KG1 (cell line): ENCODE measurements at regions not wholly inside any gene's neighbourhood (a gene's known extent, or its start where the extent isn't known, plus 50 kb on each side); places are given as distances from the start of the nearest gene placed in this dataset.

Experiments used
- DNase-seq: peaks from one replicate; lab custom pipeline; 2025; lab: John Stamatoyannopoulos, UW

DNA sequence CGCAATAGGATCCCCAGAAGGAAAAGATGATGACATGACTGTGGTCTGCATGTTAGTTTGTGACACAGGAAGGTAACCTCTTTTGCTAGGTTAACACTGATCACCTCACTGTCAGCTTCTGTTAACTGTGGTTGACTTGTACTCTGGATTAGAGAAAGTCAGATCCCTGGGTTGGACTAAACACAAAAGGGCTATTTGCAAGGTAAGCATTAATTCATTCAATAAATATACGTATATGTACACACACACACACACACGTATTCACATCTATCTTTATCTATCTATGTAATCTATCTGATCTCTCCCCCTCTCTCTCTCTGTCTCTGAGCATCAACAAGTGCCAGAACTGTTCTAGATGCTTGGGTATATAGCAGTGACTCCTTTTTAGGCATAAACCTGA lies 136.1 kb upstream of the SNX19 start:
- DNase-seq, result no peak

- DNase-seq, result no peak
Observed at GRCh38 chr11:131056036-131056435, 139.8 kb upstream of the SNX19 start.

DNA sequence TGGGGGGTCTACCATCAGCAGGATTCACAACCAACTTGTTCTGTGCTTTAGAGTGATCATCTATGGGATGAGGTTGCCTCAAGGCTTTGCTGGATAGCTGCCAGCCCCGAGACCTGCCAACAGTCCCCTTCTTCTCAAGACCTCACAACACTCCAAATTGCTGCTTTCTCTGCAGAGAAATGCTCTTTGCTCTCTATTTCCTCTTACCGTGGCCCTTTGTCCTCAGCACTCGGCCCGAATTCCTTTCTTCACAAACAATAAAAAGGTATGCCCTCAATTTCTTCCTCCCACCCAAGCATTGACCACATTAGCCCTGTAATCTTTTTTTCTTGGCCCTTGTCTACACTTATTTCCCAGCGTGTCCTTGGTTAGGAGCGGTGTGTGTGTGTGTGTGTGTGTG lies 147.4 kb upstream of the SNX19 start:
- no peak for DNase-seq

GRCh38 chr11:131064373-131064991 lies 148.2 kb upstream of the SNX19 start:
- DNase-seq, result peak; percentile 53

- DNase-seq, result no peak
Observed at GRCh38 chr11:131065435-131066413, 149.4 kb upstream of the SNX19 start.

DNA sequence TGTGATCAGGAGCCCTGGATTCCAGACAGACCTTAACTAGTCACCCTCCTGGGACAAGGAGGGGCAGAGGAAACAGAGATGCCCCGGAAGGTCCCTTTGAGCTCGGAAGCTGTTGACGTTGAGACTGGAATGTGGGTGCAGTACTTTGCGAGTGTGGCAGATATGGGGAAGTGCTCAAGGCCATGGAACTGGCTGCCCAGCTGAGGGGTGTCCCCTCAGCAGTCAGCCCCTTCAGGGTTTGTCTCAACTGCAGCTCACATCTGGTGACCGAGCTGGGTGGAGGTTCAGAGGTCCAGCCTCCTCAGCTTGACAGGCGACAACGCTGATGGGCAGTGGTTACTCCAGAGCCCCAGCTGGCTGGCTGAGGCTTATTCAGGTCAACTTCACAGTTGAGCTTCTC lies 150.3 kb upstream of the SNX19 start:
- DNase-seq, result no peak

DNA sequence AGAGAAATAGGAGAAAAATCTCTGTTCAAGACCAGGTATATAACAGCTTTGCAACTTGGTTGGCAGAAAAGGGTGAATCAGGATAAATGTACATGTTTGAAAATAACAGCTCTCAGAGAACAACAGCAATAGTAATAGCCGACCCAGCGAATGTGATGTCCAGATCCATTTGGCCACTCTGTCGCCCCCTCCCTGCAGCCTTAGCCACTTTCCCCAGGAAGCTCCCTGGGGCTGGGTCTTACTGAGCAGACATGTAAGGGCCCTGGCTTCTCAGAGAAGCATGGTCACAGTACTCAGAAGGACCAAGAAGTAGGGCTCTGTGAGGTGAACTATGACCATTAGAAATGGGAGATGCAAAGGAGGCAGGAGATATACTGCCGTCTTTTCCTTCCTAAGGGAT lies 154.1 kb upstream of the SNX19 start:
- no peak for DNase-seq

- no peak for DNase-seq
Observed at GRCh38 chr11:131073167-131073566, 156.9 kb upstream of the SNX19 start.

GRCh38 chr11:131074573-131074972 lies 158.3 kb upstream of the SNX19 start:
- DNase-seq, result no peak

- no peak for DNase-seq
Observed at GRCh38 chr11:131077340-131077739, 161.1 kb upstream of the SNX19 start.

- DNase-seq, result no peak
Observed at GRCh38 chr11:131079036-131079435, 162.8 kb upstream of the SNX19 start.

GRCh38 chr11:131089727-131090245 lies 173.5 kb upstream of the SNX19 start:
- no peak for DNase-seq

GRCh38 chr11:131092469-131092868 lies 176.2 kb upstream of the SNX19 start:
- no peak for DNase-seq

DNA sequence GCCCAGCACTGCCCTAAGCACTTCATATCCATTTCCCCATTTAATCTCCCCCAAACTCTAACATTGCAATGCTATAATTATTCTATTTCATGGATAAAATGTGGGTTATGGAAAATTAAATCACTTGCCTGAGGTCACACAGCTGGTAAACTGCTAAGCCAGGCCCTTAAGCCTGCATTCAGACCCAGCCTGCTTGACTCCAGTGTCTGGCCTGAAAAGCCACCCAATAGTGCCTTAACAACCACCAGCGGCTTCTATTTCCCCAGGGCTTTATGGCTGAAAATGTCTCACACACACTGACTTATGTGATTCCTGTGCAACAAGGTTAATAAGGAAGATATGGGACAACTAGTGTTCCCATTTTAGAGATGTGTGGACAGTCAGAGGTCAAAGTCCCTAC lies 178.5 kb upstream of the SNX19 start:
- no peak for DNase-seq

GRCh38 chr11:131095511-131096185 lies 179.4 kb upstream of the SNX19 start:
- no peak for DNase-seq

DNA sequence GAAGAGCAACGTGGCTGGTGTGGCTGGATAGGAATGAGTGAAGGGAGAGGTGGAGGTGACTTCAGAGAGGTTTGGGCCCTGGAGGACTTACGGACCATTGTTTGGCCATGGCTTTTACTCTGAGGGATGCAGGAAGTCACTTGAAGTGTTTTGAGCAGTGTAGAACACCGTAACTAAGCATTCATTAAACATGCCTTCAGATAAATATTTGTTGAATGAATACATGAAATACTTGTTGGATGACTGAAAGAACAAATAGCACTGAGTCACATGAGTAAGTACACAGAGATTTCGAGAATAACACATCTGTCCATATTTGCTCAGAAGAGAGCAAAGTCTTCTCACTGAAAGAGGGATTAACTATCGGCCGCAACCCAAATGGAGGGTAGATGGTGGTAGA lies 182.7 kb upstream of the SNX19 start:
- DNase-seq, result no peak

GRCh38 chr11:131099746-131100145 lies 183.5 kb upstream of the SNX19 start:
- no peak for DNase-seq

DNA sequence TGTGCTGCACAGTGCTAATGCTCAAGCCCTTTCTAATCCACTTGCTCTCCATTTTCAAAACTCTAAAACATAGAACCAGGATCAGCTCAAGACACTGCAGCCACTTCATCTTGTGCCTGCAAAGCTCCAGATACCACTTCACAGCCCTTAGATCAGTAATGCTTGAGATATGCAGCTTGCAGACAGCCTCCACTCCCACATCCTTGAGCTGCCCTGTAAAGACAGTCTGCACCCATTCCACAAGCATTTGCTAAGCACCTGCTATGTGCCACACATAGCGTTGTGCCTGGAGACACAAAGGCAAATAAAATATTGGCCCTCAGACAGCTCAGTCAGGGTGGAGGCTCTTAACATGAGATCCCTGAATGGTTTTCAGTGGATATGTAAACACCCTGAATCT lies 192.5 kb upstream of the SNX19 start:
- no peak for DNase-seq

DNA sequence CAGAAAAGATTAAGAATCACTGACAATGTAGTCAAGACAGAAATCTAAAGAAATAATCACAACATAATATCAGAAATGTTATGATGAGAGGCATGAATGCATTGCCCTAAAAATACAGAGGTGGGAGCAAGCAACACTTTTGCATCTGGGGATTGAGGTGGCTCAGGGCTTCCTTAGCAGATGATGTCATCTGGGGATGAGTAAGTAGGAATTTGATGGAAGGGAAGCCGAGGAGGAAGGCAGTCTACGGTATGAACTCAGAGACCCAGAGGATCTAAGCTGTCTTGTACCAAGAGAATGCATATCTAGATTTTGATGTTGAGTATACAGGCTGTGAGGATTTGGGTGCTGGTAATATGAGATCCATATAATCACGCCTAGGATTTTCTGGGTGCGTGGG lies 193.0 kb upstream of the SNX19 start:
- no peak for DNase-seq

DNA sequence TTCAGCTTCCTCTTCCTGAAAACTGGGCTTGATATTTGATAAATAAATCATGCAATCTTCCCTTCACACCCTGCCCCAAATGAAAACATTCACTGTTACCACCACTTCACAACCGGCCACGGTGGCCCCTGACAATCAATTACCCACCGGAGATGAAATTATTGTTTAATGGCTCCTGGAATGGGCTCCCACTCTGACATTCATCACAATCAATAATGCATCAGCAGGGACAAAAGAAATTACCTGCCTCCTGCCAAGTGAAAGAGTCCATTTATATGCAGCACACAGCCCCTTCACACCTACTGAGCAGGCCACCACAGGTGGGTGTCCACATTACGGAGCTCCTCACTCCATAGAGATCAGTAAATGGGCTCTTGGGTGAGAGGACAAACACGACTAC lies 193.5 kb upstream of the SNX19 start:
- no peak for DNase-seq

- DNase-seq, result no peak
Observed at GRCh38 chr11:131111775-131112174, 195.5 kb upstream of the SNX19 start.

- no peak for DNase-seq
Observed at GRCh38 chr11:131118247-131118646, 202.0 kb upstream of the SNX19 start.
